Sigmoid colon (tissue), 4 donors: ENCODE measurements at regions not wholly inside any gene's neighbourhood (a gene's known extent, or its start where the extent isn't known, plus 50 kb on each side); places are given as distances from the start of the nearest gene placed in this dataset.

ENCODE experiments used
- EP300 ChIP-seq, 4 donors: sonication (generic); formaldehyde crosslinking; IDR thresholded peaks; one replicate each; pipeline ENCODE4 v1.6.1; 2017; ENCODE audit warnings: antibody characterized with exemption in 4 of 4
- POLR2A ChIP-seq, 2 donors: fragments of 450-650 bp; IDR thresholded peaks; one replicate each; pipeline ENCODE4 v1.6.1; 2016; ENCODE audit warnings: antibody characterized with exemption in 2 of 2, mild to moderate bottlenecking in 2 of 2, moderate library complexity in 2 of 2
- POLR2AphosphoS5 ChIP-seq, 4 donors: sonication (generic); formaldehyde crosslinking; IDR thresholded peaks; one replicate each; pipeline ENCODE4 v1.6.1; 2017; ENCODE audit warnings: antibody characterized with exemption in 4 of 4
- TF ChIP-seq, protein P1 (sequence below), 4 experiments: fragments of 450-650 bp in 3 of 4; fragments of 200-600 bp in 1 of 4; IDR thresholded peaks; one replicate each; pipeline ENCODE4 v1.5.1; 2016 to 2019; ENCODE audit warnings: antibody characterized with exemption in 4 of 4, mild to moderate bottlenecking in 3 of 4, moderate library complexity in 2 of 4

DNA sequence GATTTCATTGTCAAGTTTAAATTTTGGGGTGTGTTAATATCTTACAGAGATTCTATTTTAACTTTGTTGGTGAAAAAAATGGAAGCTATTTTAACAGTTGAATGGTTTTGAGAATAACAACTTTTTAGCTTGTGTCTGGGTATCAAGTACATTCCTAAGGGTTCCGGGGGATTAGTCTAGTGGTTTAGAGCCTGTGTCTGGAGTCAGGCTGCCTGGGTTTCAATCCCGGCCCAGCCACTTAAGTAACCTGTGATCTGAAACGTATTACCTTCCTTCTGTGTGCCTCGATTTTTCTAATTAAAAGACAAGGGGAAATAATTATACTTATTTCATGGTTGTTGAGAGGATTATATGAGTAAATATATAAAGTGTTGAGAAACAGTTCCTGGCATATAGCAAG is 288.6 kb upstream of the NR3C2 start:
- TF ChIP-seq POLR2A (IDR thresholded peaks at IDR 0.05): no peak
- TF ChIP-seq, protein P1, sequence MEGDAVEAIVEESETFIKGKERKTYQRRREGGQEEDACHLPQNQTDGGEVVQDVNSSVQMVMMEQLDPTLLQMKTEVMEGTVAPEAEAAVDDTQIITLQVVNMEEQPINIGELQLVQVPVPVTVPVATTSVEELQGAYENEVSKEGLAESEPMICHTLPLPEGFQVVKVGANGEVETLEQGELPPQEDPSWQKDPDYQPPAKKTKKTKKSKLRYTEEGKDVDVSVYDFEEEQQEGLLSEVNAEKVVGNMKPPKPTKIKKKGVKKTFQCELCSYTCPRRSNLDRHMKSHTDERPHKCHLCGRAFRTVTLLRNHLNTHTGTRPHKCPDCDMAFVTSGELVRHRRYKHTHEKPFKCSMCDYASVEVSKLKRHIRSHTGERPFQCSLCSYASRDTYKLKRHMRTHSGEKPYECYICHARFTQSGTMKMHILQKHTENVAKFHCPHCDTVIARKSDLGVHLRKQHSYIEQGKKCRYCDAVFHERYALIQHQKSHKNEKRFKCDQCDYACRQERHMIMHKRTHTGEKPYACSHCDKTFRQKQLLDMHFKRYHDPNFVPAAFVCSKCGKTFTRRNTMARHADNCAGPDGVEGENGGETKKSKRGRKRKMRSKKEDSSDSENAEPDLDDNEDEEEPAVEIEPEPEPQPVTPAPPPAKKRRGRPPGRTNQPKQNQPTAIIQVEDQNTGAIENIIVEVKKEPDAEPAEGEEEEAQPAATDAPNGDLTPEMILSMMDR (IDR thresholded peaks at IDR 0.05): no peak
- TF ChIP-seq POLR2AphosphoS5 (IDR thresholded peaks at IDR 0.05): no peak
- TF ChIP-seq EP300 (IDR thresholded peaks at IDR 0.05): no peak
